Muscle layer of colon (tissue), 2 donors: ENCODE measurements at regions not wholly inside any gene's neighbourhood (a gene's known extent, or its start where the extent isn't known, plus 50 kb on each side); places are given as distances from the start of the nearest gene placed in this dataset.
A peak's percentile ranks its signal among the peaks of the same experiment; 100 is the strongest.

ENCODE experiments used
- H3K27ac ChIP-seq: one replicate; pipeline ENCODE4 v1.7.0; 2013; ENCODE audit warnings: low read depth, mild to moderate bottlenecking, low read length, moderate library complexity
- H3K27me3 ChIP-seq, 2 donors: one replicate each; pipeline ENCODE4 v1.7.0; 2013; ENCODE audit warnings: low read length in 2 of 2, mild to moderate bottlenecking in 2 of 2; ENCODE audit not compliant: insufficient read depth in 2 of 2, control insufficient read depth in 1 of 2
- H3K36me3 ChIP-seq: one replicate; pipeline ENCODE4 v1.7.0; 2013; ENCODE audit warnings: mild to moderate bottlenecking, low read length; ENCODE audit not compliant: insufficient read depth
- H3K4me1 ChIP-seq: one replicate; pipeline ENCODE4 v1.7.0; 2013; ENCODE audit warnings: mild to moderate bottlenecking, low read length; ENCODE audit not compliant: insufficient read depth
- H3K4me3 ChIP-seq, 2 donors: one replicate each; pipeline ENCODE4 v1.7.0; 2013; ENCODE audit warnings: low read length in 2 of 2, low read depth in 1 of 2, mild to moderate bottlenecking in 1 of 2, moderate library complexity in 1 of 2
- H3K9ac ChIP-seq: one replicate; pipeline ENCODE4 v1.7.0; 2013; ENCODE audit warnings: low read length
- H3K9me3 ChIP-seq: one replicate; pipeline ENCODE4 v1.7.0; 2013; ENCODE audit warnings: mild to moderate bottlenecking, low read length
- donor health status: abdominal sarcoma.
- donor health status: Adenocarcinoma of cecum.

- Histone ChIP-seq H3K4me1 (no peaks in the 10 kb centered on the region), H3K9me3 (no peaks in the 10 kb centered on the region), H3K9ac (no peak overlapping the region), H3K4me3 (no peak overlapping the region), H3K36me3 (no peaks in the 10 kb centered on the region), H3K27ac (no peak overlapping the region), H3K27me3 (no peaks in the 10 kb centered on the region)
Measured at GRCh38 chr5:123855609-123856008, 343.6 kb downstream of the CSNK1G3 start.

GRCh38 chr5:123845356-123846100 is 333.6 kb downstream of the CSNK1G3 start:
- no peaks in the 10 kb centered on the region for H3K27me3 ChIP-seq
- no peak overlapping the region for H3K4me3 ChIP-seq
- H3K9ac ChIP-seq, result no peak overlapping the region
- no peaks in the 10 kb centered on the region for H3K4me1 ChIP-seq
- H3K36me3 ChIP-seq, result no peaks in the 10 kb centered on the region
- H3K9me3 ChIP-seq, result no peaks in the 10 kb centered on the region
- no peak overlapping the region for H3K27ac ChIP-seq

GRCh38 chr5:123844873-123845272 is 332.9 kb downstream of the CSNK1G3 start:
- Histone ChIP-seq H3K4me3 (no peak overlapping the region), H3K27me3 (no peaks in the 10 kb centered on the region), H3K36me3 (no peaks in the 10 kb centered on the region), H3K9ac (no peak overlapping the region), H3K4me1 (no peaks in the 10 kb centered on the region), H3K27ac (no peak overlapping the region), H3K9me3 (no peaks in the 10 kb centered on the region)

GRCh38 chr5:123835421-123835820 is 323.4 kb downstream of the CSNK1G3 start:
- H3K36me3 ChIP-seq, result no peaks in the 10 kb centered on the region
- H3K27ac ChIP-seq, result no peak overlapping the region
- H3K4me3 ChIP-seq, result no peak overlapping the region
- H3K27me3 ChIP-seq, result no peaks in the 10 kb centered on the region
- no peaks in the 10 kb centered on the region for H3K4me1 ChIP-seq
- H3K9me3 ChIP-seq, result no peaks in the 10 kb centered on the region
- H3K9ac ChIP-seq, result no peak overlapping the region

GRCh38 chr5:123830575-123830974 is 318.6 kb downstream of the CSNK1G3 start:
- Histone ChIP-seq H3K27ac (no peak overlapping the region), H3K9me3 (no peaks in the 10 kb centered on the region), H3K4me1 (no peaks in the 10 kb centered on the region)

GRCh38 chr5:123827811-123828210 is 315.8 kb downstream of the CSNK1G3 start:
- H3K9ac ChIP-seq, result no peak overlapping the region
- no peaks in the 10 kb centered on the region for H3K4me1 ChIP-seq
- no peaks in the 10 kb centered on the region for H3K27me3 ChIP-seq
- H3K27ac ChIP-seq, result no peak overlapping the region
- H3K4me3 ChIP-seq, result no peak overlapping the region
- H3K36me3 ChIP-seq, result no peaks in the 10 kb centered on the region
- H3K9me3 ChIP-seq, result no peaks in the 10 kb centered on the region

More at GRCh38 chr5:123830575-123830974, 318.6 kb downstream of the CSNK1G3 start:
- Histone ChIP-seq H3K4me3 (no peak overlapping the region), H3K27me3 (no peaks in the 10 kb centered on the region), H3K36me3 (no peaks in the 10 kb centered on the region), H3K9ac (no peak overlapping the region)

GRCh38 chr5:123819833-123820232 is 307.9 kb downstream of the CSNK1G3 start:
- Histone ChIP-seq H3K9me3 (no peaks in the 10 kb centered on the region), H3K27me3 (no peaks in the 10 kb centered on the region), H3K4me3 (no peak overlapping the region), H3K27ac (no peak overlapping the region), H3K4me1 (peaks cover 9% of the 10 kb centered on the region), H3K9ac (no peak overlapping the region), H3K36me3 (no peaks in the 10 kb centered on the region)

- H3K4me1 ChIP-seq, result peaks cover 13% of the 10 kb centered on the region
- no peaks in the 10 kb centered on the region for H3K9me3 ChIP-seq
- H3K4me3 ChIP-seq, result no peak overlapping the region
- no peaks in the 10 kb centered on the region for H3K27me3 ChIP-seq
- no peaks in the 10 kb centered on the region for H3K36me3 ChIP-seq
- H3K9ac ChIP-seq, result no peak overlapping the region
- H3K27ac ChIP-seq, result no peak overlapping the region
Measured at GRCh38 chr5:123819386-123819785, 307.4 kb downstream of the CSNK1G3 start.

- H3K4me3 ChIP-seq, result no peak overlapping the region
- H3K27me3 ChIP-seq, result no peaks in the 10 kb centered on the region
- no peaks in the 10 kb centered on the region for H3K9me3 ChIP-seq
- no peak overlapping the region for H3K27ac ChIP-seq
- H3K4me1 ChIP-seq, result peaks cover 19% of the 10 kb centered on the region
- H3K36me3 ChIP-seq, result no peaks in the 10 kb centered on the region
- H3K9ac ChIP-seq, result no peak overlapping the region
Measured at GRCh38 chr5:123817267-123817666, 305.3 kb downstream of the CSNK1G3 start.

- no peak overlapping the region for H3K9ac ChIP-seq
- no peak overlapping the region for H3K27ac ChIP-seq
- H3K36me3 ChIP-seq, result no peaks in the 10 kb centered on the region
Measured at GRCh38 chr5:123814801-123815470, 303.0 kb downstream of the CSNK1G3 start.

GRCh38 chr5:123813937-123814624 is 302.1 kb downstream of the CSNK1G3 start:
- Histone ChIP-seq H3K4me3 (no peak overlapping the region), H3K9me3 (no peaks in the 10 kb centered on the region), H3K27ac (no peak overlapping the region), H3K9ac (no peak overlapping the region), H3K27me3 (no peaks in the 10 kb centered on the region), H3K4me1 (peaks cover 20% of the 10 kb centered on the region), H3K36me3 (no peaks in the 10 kb centered on the region)

More at GRCh38 chr5:123814801-123815470, 303.0 kb downstream of the CSNK1G3 start:
- peaks cover 19% of the 10 kb centered on the region for H3K4me1 ChIP-seq
- H3K4me3 ChIP-seq, result peak overlapping the region in 1 of 2 donors; percentile 46
- H3K27me3 ChIP-seq, result no peaks in the 10 kb centered on the region
- H3K9me3 ChIP-seq, result no peaks in the 10 kb centered on the region
